ENCODE measurements at regions not wholly inside any gene's neighbourhood (a gene's known extent, or its start where the extent isn't known, plus 50 kb on each side); places are given as distances from the start of the nearest gene placed in this dataset.

GRCh38 chr6:93684339-93684738, 265.0 kb upstream of the EPHA7 start:
- Histone ChIP-seq H3K9ac (ENCODE audit: insufficient read length, low read depth) (no peak overlapping the region), H3K27me3 (ENCODE audit: insufficient read depth, insufficient read length) (no peaks in the 10 kb centered on the region), H3K9me3 (ENCODE audit: insufficient read depth, low read length) (no peaks in the 10 kb centered on the region), H3K4me3 (ENCODE audit: insufficient read length, low read depth) (no peak overlapping the region), H3K36me3 (ENCODE audit: insufficient read depth, insufficient read length, low read length) (no peaks in the 10 kb centered on the region), H3K4me1 (ENCODE audit: insufficient read depth, insufficient read length) (no peaks in the 10 kb centered on the region)
- TF ChIP-seq SUZ12 (IDR thresholded peaks at IDR 0.05; ENCODE audit: extremely low read depth, insufficient read depth, insufficient read length) (no peak), ZNF274 (IDR thresholded peaks at IDR 0.05; ENCODE audit: low read depth, low read length) (no peak), YY1 (IDR thresholded peaks at IDR 0.05; ENCODE audit: insufficient read depth, insufficient read length) (no peak)
- no peak for DNase-seq (ENCODE audit: low read depth, low spot score)

GRCh38 chr6:93679836-93680235, 260.5 kb upstream of the EPHA7 start:
- no peaks in the 10 kb centered on the region for H3K36me3 ChIP-seq (ENCODE audit: insufficient read depth, insufficient read length, low read length)
- no peaks in the 10 kb centered on the region for H3K27me3 ChIP-seq (ENCODE audit: insufficient read depth, insufficient read length)
- no peak overlapping the region for H3K9ac ChIP-seq (ENCODE audit: insufficient read length, low read depth)
- no peak for DNase-seq (ENCODE audit: low read depth, low spot score)
- no peaks in the 10 kb centered on the region for H3K4me1 ChIP-seq (ENCODE audit: insufficient read depth, insufficient read length)
- no peak overlapping the region for H3K4me3 ChIP-seq (ENCODE audit: insufficient read length, low read depth)
- no peak for TF ChIP-seq ZNF274 (IDR thresholded peaks at IDR 0.05; ENCODE audit: low read depth, low read length)
- no peak for TF ChIP-seq SUZ12 (IDR thresholded peaks at IDR 0.05; ENCODE audit: extremely low read depth, insufficient read depth, insufficient read length)
- TF ChIP-seq YY1 (IDR thresholded peaks at IDR 0.05; ENCODE audit: insufficient read depth, insufficient read length): no peak
- H3K9me3 ChIP-seq (ENCODE audit: insufficient read depth, low read length): no peaks in the 10 kb centered on the region

- TF ChIP-seq ZNF274 (IDR thresholded peaks at IDR 0.05; ENCODE audit: low read depth, low read length): no peak
- TF ChIP-seq YY1 (IDR thresholded peaks at IDR 0.05; ENCODE audit: insufficient read depth, insufficient read length): no peak
- no peak for TF ChIP-seq SUZ12 (IDR thresholded peaks at IDR 0.05; ENCODE audit: extremely low read depth, insufficient read depth, insufficient read length)
- no peak overlapping the region for H3K9ac ChIP-seq (ENCODE audit: insufficient read length, low read depth)
- no peak for DNase-seq (ENCODE audit: low read depth, low spot score)
These were observed 259.6 kb upstream of the EPHA7 start for GRCh38 chr6:93678841-93679454.

GRCh38 chr6:93677264-93677965, 258.1 kb upstream of the EPHA7 start:
- Histone ChIP-seq H3K36me3 (ENCODE audit: insufficient read depth, insufficient read length, low read length) (no peaks in the 10 kb centered on the region), H3K4me3 (ENCODE audit: insufficient read length, low read depth) (no peak overlapping the region), H3K4me1 (ENCODE audit: insufficient read depth, insufficient read length) (no peaks in the 10 kb centered on the region), H3K27me3 (ENCODE audit: insufficient read depth, insufficient read length) (no peaks in the 10 kb centered on the region), H3K9ac (ENCODE audit: insufficient read length, low read depth) (no peak overlapping the region), H3K9me3 (ENCODE audit: insufficient read depth, low read length) (no peaks in the 10 kb centered on the region)
- no peak for TF ChIP-seq ZNF274 (IDR thresholded peaks at IDR 0.05; ENCODE audit: low read depth, low read length)
- TF ChIP-seq SUZ12 (IDR thresholded peaks at IDR 0.05; ENCODE audit: extremely low read depth, insufficient read depth, insufficient read length): no peak
- no peak for TF ChIP-seq YY1 (IDR thresholded peaks at IDR 0.05; ENCODE audit: insufficient read depth, insufficient read length)
- no peak for DNase-seq (ENCODE audit: low read depth, low spot score)

More at GRCh38 chr6:93678841-93679454, 259.6 kb upstream of the EPHA7 start:
- no peaks in the 10 kb centered on the region for H3K9me3 ChIP-seq (ENCODE audit: insufficient read depth, low read length)
- no peak overlapping the region for H3K4me3 ChIP-seq (ENCODE audit: insufficient read length, low read depth)
- no peaks in the 10 kb centered on the region for H3K4me1 ChIP-seq (ENCODE audit: insufficient read depth, insufficient read length)
- no peaks in the 10 kb centered on the region for H3K27me3 ChIP-seq (ENCODE audit: insufficient read depth, insufficient read length)
- no peaks in the 10 kb centered on the region for H3K36me3 ChIP-seq (ENCODE audit: insufficient read depth, insufficient read length, low read length)

- TF ChIP-seq ZNF274 (IDR thresholded peaks at IDR 0.05; ENCODE audit: low read depth, low read length) (no peak), YY1 (IDR thresholded peaks at IDR 0.05; ENCODE audit: insufficient read depth, insufficient read length) (no peak), SUZ12 (IDR thresholded peaks at IDR 0.05; ENCODE audit: extremely low read depth, insufficient read depth, insufficient read length) (no peak)
- H3K4me3 ChIP-seq (ENCODE audit: insufficient read length, low read depth): no peak overlapping the region
- no peaks in the 10 kb centered on the region for H3K27me3 ChIP-seq (ENCODE audit: insufficient read depth, insufficient read length)
- H3K9ac ChIP-seq (ENCODE audit: insufficient read length, low read depth): no peak overlapping the region
- no peak for DNase-seq (ENCODE audit: low read depth, low spot score)
- no peaks in the 10 kb centered on the region for H3K4me1 ChIP-seq (ENCODE audit: insufficient read depth, insufficient read length)
- H3K9me3 ChIP-seq (ENCODE audit: insufficient read depth, low read length): no peaks in the 10 kb centered on the region
- no peaks in the 10 kb centered on the region for H3K36me3 ChIP-seq (ENCODE audit: insufficient read depth, insufficient read length, low read length)
These were observed 257.2 kb upstream of the EPHA7 start for GRCh38 chr6:93676581-93676980.

- Histone ChIP-seq H3K4me1 (ENCODE audit: insufficient read depth, insufficient read length) (no peaks in the 10 kb centered on the region), H3K36me3 (ENCODE audit: insufficient read depth, insufficient read length, low read length) (no peaks in the 10 kb centered on the region)
These were observed 256.6 kb upstream of the EPHA7 start for GRCh38 chr6:93675856-93676417.

GRCh38 chr6:93663111-93663510, 243.8 kb upstream of the EPHA7 start:
- no peak for TF ChIP-seq SUZ12 (IDR thresholded peaks at IDR 0.05; ENCODE audit: extremely low read depth, insufficient read depth, insufficient read length)
- no peak for TF ChIP-seq YY1 (IDR thresholded peaks at IDR 0.05; ENCODE audit: insufficient read depth, insufficient read length)
- TF ChIP-seq ZNF274 (IDR thresholded peaks at IDR 0.05; ENCODE audit: low read depth, low read length): no peak
- DNase-seq (ENCODE audit: low read depth, low spot score): no peak
- no peaks in the 10 kb centered on the region for H3K9me3 ChIP-seq (ENCODE audit: insufficient read depth, low read length)
- H3K27me3 ChIP-seq (ENCODE audit: insufficient read depth, insufficient read length): no peaks in the 10 kb centered on the region
- H3K4me3 ChIP-seq (ENCODE audit: insufficient read length, low read depth): no peak overlapping the region
- H3K9ac ChIP-seq (ENCODE audit: insufficient read length, low read depth): no peak overlapping the region
- H3K4me1 ChIP-seq (ENCODE audit: insufficient read depth, insufficient read length): no peaks in the 10 kb centered on the region
- no peaks in the 10 kb centered on the region for H3K36me3 ChIP-seq (ENCODE audit: insufficient read depth, insufficient read length, low read length)

More at GRCh38 chr6:93675856-93676417, 256.6 kb upstream of the EPHA7 start:
- Histone ChIP-seq H3K9me3 (ENCODE audit: insufficient read depth, low read length) (no peaks in the 10 kb centered on the region), H3K27me3 (ENCODE audit: insufficient read depth, insufficient read length) (no peaks in the 10 kb centered on the region), H3K4me3 (ENCODE audit: insufficient read length, low read depth) (no peak overlapping the region), H3K9ac (ENCODE audit: insufficient read length, low read depth) (no peak overlapping the region)
- TF ChIP-seq SUZ12 (IDR thresholded peaks at IDR 0.05; ENCODE audit: extremely low read depth, insufficient read depth, insufficient read length) (no peak), YY1 (IDR thresholded peaks at IDR 0.05; ENCODE audit: insufficient read depth, insufficient read length) (no peak), ZNF274 (IDR thresholded peaks at IDR 0.05; ENCODE audit: low read depth, low read length) (no peak)
- DNase-seq (ENCODE audit: low read depth, low spot score): no peak

Data from NT2/D1 (cell line).